ENCODE measurements at regions not wholly inside any gene's neighbourhood (a gene's known extent, or its start where the extent isn't known, plus 50 kb on each side); places are given as distances from the start of the nearest gene placed in this dataset.
"Not testable (repeated sequence)": the region's sequence is repeated elsewhere in the genome, so short reads cannot be mapped to it uniquely, and the experiment has no call there.

GRCh38 chrX:114049063-114049462, 534.8 kb upstream of the HTR2C start:
- intact Hi-C loops (cut with DNase I) = no loop called here

DNA sequence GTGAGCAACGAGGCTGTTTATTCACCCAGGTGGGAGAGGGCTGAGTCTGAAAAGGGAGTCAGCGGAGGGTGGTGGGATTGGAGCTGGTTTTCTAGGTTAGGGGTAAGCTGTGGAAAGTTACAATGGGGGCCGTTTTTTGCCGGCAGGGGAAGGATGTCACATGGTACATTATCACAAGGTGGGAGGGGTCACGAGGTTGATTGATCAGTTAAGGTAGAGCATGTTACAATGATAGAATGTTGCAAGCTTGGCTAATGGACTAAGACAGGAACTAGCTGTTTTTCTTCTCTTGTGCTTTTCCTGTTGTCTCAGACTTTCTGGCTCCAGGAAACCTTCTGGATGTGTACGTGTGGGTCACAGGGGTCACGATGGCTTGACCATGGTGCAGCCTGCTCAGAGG, 536.3 kb upstream of the HTR2C start:
- no peak for TF ChIP-seq POLR2A (IDR thresholded peaks at IDR 0.05)
- TF ChIP-seq, protein P1, sequence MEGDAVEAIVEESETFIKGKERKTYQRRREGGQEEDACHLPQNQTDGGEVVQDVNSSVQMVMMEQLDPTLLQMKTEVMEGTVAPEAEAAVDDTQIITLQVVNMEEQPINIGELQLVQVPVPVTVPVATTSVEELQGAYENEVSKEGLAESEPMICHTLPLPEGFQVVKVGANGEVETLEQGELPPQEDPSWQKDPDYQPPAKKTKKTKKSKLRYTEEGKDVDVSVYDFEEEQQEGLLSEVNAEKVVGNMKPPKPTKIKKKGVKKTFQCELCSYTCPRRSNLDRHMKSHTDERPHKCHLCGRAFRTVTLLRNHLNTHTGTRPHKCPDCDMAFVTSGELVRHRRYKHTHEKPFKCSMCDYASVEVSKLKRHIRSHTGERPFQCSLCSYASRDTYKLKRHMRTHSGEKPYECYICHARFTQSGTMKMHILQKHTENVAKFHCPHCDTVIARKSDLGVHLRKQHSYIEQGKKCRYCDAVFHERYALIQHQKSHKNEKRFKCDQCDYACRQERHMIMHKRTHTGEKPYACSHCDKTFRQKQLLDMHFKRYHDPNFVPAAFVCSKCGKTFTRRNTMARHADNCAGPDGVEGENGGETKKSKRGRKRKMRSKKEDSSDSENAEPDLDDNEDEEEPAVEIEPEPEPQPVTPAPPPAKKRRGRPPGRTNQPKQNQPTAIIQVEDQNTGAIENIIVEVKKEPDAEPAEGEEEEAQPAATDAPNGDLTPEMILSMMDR (IDR thresholded peaks at IDR 0.05) = no peak
- DNase-seq = no peak
- H3K27me3 ChIP-seq = no peaks in the 10 kb centered on the region
- WGBS, 2 donors = 41 to 62% methylated on average over 7 of the region's 7 CpGs
- H3K27ac ChIP-seq = no peak overlapping the region
- no peaks in the 10 kb centered on the region for H3K9me3 ChIP-seq
- no peaks in the 10 kb centered on the region for H3K36me3 ChIP-seq (replicated peaks in 1 of 2; ENCODE audit: insufficient read depth in 1 of 2, low read depth in 2 of 2)
- no peaks in the 10 kb centered on the region for H3K4me1 ChIP-seq
- ATAC-seq = no peak
- no peak overlapping the region for H3K4me3 ChIP-seq
- intact Hi-C loops (cut with DNase I) = no loop called here

More at GRCh38 chrX:114049063-114049462, 534.8 kb upstream of the HTR2C start:
- Histone ChIP-seq H3K9me3 (no peaks in the 10 kb centered on the region), H3K36me3 (replicated peaks in 1 of 2; ENCODE audit: insufficient read depth in 1 of 2, low read depth in 2 of 2) (no peaks in the 10 kb centered on the region), H3K27ac (no peak overlapping the region), H3K27me3 (no peaks in the 10 kb centered on the region), H3K4me1 (no peaks in the 10 kb centered on the region), H3K4me3 (no peak overlapping the region)
- 57 to 61% methylated on average over 3 of the region's 3 CpGs for WGBS, 2 donors
- DNase-seq = no peak
- ATAC-seq = no peak
- TF ChIP-seq POLR2A (IDR thresholded peaks at IDR 0.05) = no peak
- TF ChIP-seq, protein P1 (IDR thresholded peaks at IDR 0.05) = no peak

DNA sequence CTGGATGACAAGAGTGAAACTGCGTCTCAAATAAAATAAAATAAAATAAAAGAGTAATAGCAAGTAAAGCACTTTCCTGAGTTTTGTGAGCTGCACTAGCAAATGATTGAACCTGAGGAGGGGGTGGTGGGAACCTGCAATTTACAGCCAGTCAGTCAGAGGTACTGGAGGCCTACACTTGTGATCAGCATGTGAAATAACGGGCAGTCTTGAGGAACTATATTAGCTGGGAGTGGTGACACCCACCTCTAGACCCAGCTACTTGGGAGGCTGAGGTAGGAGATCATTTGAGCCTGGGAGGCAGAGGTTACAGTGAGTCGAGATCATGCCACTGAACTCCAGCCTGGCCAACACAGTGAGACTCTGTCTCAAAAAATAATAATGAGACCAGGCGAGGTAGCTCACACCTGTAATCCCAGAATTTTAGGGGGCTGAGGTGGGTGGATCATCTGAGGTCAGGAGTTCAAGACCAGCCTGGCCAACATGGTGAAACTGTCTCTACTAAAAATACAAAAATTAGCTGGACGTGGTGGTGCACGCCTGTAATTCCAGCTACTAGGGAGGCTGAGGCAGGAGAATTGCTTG, 537.1 kb upstream of the HTR2C start:
- Histone ChIP-seq H3K4me3 (no peak overlapping the region), H3K36me3 (replicated peaks in 1 of 2; ENCODE audit: insufficient read depth in 1 of 2, low read depth in 2 of 2) (no peaks in the 10 kb centered on the region), H3K9me3 (no peaks in the 10 kb centered on the region), H3K27me3 (no peaks in the 10 kb centered on the region), H3K4me1 (no peaks in the 10 kb centered on the region), H3K27ac (no peak overlapping the region)
- DNase-seq = no peak
- WGBS, 2 donors = 49 to 69% methylated on average over 4 to 5 of the region's 6 CpGs
- no peak for ATAC-seq
- TF ChIP-seq, protein P1 (IDR thresholded peaks at IDR 0.05) = no peak
- no peak for TF ChIP-seq POLR2A (IDR thresholded peaks at IDR 0.05)
- intact Hi-C loops (cut with DNase I) = no loop called here

GRCh38 chrX:114041470-114041869, 542.4 kb upstream of the HTR2C start:
- H3K4me1 ChIP-seq; ATAC-seq; H3K4me3 ChIP-seq; H3K27ac ChIP-seq; H3K9me3 ChIP-seq; DNase-seq; H3K36me3 ChIP-seq (replicated peaks in 1 of 2; ENCODE audit: insufficient read depth in 1 of 2, low read depth in 2 of 2); H3K27me3 ChIP-seq; intact Hi-C loops (cut with DNase I): not testable (repeated sequence)
- 54 to 57% methylated on average over 8 of the region's 8 CpGs for WGBS, 2 donors

- H3K27me3 ChIP-seq; ATAC-seq; intact Hi-C loops (cut with DNase I); H3K4me1 ChIP-seq; H3K27ac ChIP-seq; H3K4me3 ChIP-seq; H3K36me3 ChIP-seq (replicated peaks in 1 of 2; ENCODE audit: insufficient read depth in 1 of 2, low read depth in 2 of 2); DNase-seq; H3K9me3 ChIP-seq: not testable (repeated sequence)
- WGBS, 2 donors = 47 to 60% methylated on average over 11 to 14 of the region's 18 CpGs
Measured at GRCh38 chrX:114040661-114041269, 543.1 kb upstream of the HTR2C start.

- H3K9me3 ChIP-seq; intact Hi-C loops (cut with DNase I); DNase-seq; H3K4me3 ChIP-seq; H3K27ac ChIP-seq; ATAC-seq; H3K4me1 ChIP-seq; H3K36me3 ChIP-seq (replicated peaks in 1 of 2; ENCODE audit: insufficient read depth in 1 of 2, low read depth in 2 of 2); H3K27me3 ChIP-seq: not testable (repeated sequence)
- WGBS, 2 donors = 41 to 51% methylated on average over 7 to 8 of the region's 8 CpGs
Measured at GRCh38 chrX:114040111-114040510, 543.8 kb upstream of the HTR2C start.
